NCI-H1417 (cell line): ENCODE measurements at regions not wholly inside any gene's neighbourhood (a gene's known extent, or its start where the extent isn't known, plus 50 kb on each side); places are given as distances from the start of the nearest gene placed in this dataset.
"Not testable (repeated sequence)": the region's sequence is repeated elsewhere in the genome, so short reads cannot be mapped to it uniquely, and the experiment has no call there.

Experiments used
- DNase-seq, 3 experiments: peaks; one replicate each; lab custom pipeline; 2025; lab: John Stamatoyannopoulos, UW

- DNase-seq: no peak
Observed at GRCh38 chr1:214861615-214862014, 220.9 kb upstream of the KCNK2 start.

GRCh38 chr1:214862421-214862820, 220.1 kb upstream of the KCNK2 start:
- DNase-seq: no peak

- no peak for DNase-seq
Observed at GRCh38 chr1:214864896-214865688, 217.4 kb upstream of the KCNK2 start.

- DNase-seq: not testable (repeated sequence)
Observed at GRCh38 chr1:214870426-214870825, 212.1 kb upstream of the KCNK2 start.

- no peak for DNase-seq
Observed at GRCh38 chr1:214880956-214881355, 201.6 kb upstream of the KCNK2 start.

- DNase-seq: no peak
Observed at GRCh38 chr1:214882616-214883015, 199.9 kb upstream of the KCNK2 start.

- peak in 1 of 3 experiments; percentile 32 for DNase-seq
Observed at GRCh38 chr1:214895011-214895600, 187.4 kb upstream of the KCNK2 start.

- DNase-seq: no peak
Observed at GRCh38 chr1:214896921-214897320, 185.6 kb upstream of the KCNK2 start.

GRCh38 chr1:214897581-214897980, 185.0 kb upstream of the KCNK2 start:
- peak in 2 of 3 experiments; percentile 9 to 57 for DNase-seq

- DNase-seq: no peak
Observed at GRCh38 chr1:214898161-214898560, 184.4 kb upstream of the KCNK2 start.

- DNase-seq: no peak
Observed at GRCh38 chr1:214898718-214899117, 183.8 kb upstream of the KCNK2 start.

- DNase-seq: no peak
Observed at GRCh38 chr1:214899908-214900460, 182.6 kb upstream of the KCNK2 start.

GRCh38 chr1:214900590-214900989, 181.9 kb upstream of the KCNK2 start:
- no peak for DNase-seq

- DNase-seq: no peak
Observed at GRCh38 chr1:214901718-214902117, 180.8 kb upstream of the KCNK2 start.

- DNase-seq: no peak
Observed at GRCh38 chr1:214902636-214903320, 179.8 kb upstream of the KCNK2 start.

GRCh38 chr1:214912127-214912526, 170.4 kb upstream of the KCNK2 start:
- DNase-seq: no peak

GRCh38 chr1:214913966-214914365, 168.6 kb upstream of the KCNK2 start:
- no peak for DNase-seq

- no peak for DNase-seq
Observed at GRCh38 chr1:214917081-214917635, 165.4 kb upstream of the KCNK2 start.

- DNase-seq: no peak
Observed at GRCh38 chr1:214918745-214919144, 163.8 kb upstream of the KCNK2 start.

- DNase-seq: no peak
Observed at GRCh38 chr1:214920337-214920736, 162.2 kb upstream of the KCNK2 start.

- DNase-seq: peak in 2 of 3 experiments; percentile 4 to 59
Observed at GRCh38 chr1:214923278-214923915, 159.1 kb upstream of the KCNK2 start.

GRCh38 chr1:214927796-214928195, 154.7 kb upstream of the KCNK2 start:
- DNase-seq: no peak
